B cell (primary cell): ENCODE measurements at regions not wholly inside any gene's neighbourhood (a gene's known extent, or its start where the extent isn't known, plus 50 kb on each side); places are given as distances from the start of the nearest gene placed in this dataset.

Source experiments
- ATAC-seq: fragments of 200-7000 bp; cut with Tn5 transposase; one replicate; pipeline ENCODE4 v1.10.0; 2021; ENCODE audit warnings: low read depth, mild to moderate bottlenecking, moderate number of reproducible peaks, moderate library complexity
- CTCF ChIA-PET: fragments of 350-600 bp; sonication (Branson Sonifier 250); formaldehyde crosslinking; loops from one replicate; lab custom pipeline; 2021; ENCODE audit warnings: antibody characterized with exemption, inconsistent platforms; lab: Charles Lee
- POLR2A ChIA-PET: fragments of 350-600 bp; sonication (Branson Sonifier 250); formaldehyde crosslinking; loops from one replicate; lab custom pipeline; 2021; ENCODE audit warnings: antibody characterized with exemption; lab: Charles Lee
- DNase-seq: peaks from one replicate; pipeline ENCODE4 v3.0.0; 2013
- H2AFZ ChIP-seq: 2 replicates; pipeline ENCODE4 v1.6.1; 2012; ENCODE audit warnings: mild to moderate bottlenecking, low read depth, low read length; ENCODE audit not compliant: insufficient read depth, poor library complexity, severe bottlenecking
- H3K27ac ChIP-seq, 2 donors: 1 replicate in 1 of 2; 2 replicates in 1 of 2; pipeline ENCODE4 v1.5.1; 2012 to 2013; ENCODE audit warnings: low read length in 2 of 2, mild to moderate bottlenecking in 2 of 2, moderate library complexity in 1 of 2
- H3K27me3 ChIP-seq, 4 experiments: fragments of 200-600 bp in 1 of 4; sonication (generic) in 1 of 4; replicated peaks in 1 of 4; 1 replicate in 2 of 4; 2 replicates in 2 of 4; pipeline versions ENCODE4 v1.6.1 to v1.7.0; 2013 to 2016; ENCODE audit warnings: low read length in 3 of 4, mild to moderate bottlenecking in 2 of 4, mixed read lengths in 1 of 4, moderate library complexity in 1 of 4; ENCODE audit not compliant: insufficient read depth in 4 of 4, control insufficient read depth in 3 of 4; ENCODE audit errors: control extremely low read depth in 1 of 4
- H3K36me3 ChIP-seq, 2 experiments: replicated peaks in 1 of 2; 1 replicate in 1 of 2; 2 replicates in 1 of 2; pipeline versions ENCODE4 v1.6.1 to v1.7.1; 2013; ENCODE audit warnings: low read length in 1 of 2; ENCODE audit not compliant: insufficient read depth in 2 of 2, control insufficient read depth in 1 of 2; ENCODE audit errors: control extremely low read depth in 1 of 2, extremely low read depth in 1 of 2
- H3K4me1 ChIP-seq, 2 donors: fragments of 200-600 bp in 1 of 2; sonication (generic) in 1 of 2; 1 replicate in 1 of 2; 2 replicates in 1 of 2; pipeline versions ENCODE4 v1.5.1 to v1.6.1; 2013 to 2017; ENCODE audit warnings: low read length in 2 of 2; ENCODE audit not compliant: control insufficient read depth in 2 of 2, insufficient read depth in 2 of 2
- H3K4me2 ChIP-seq: replicated peaks from 2 replicates; pipeline ENCODE3; 2012; ENCODE audit warnings: mild to moderate bottlenecking, low read depth, low read length; ENCODE audit not compliant: poor library complexity, severe bottlenecking
- H3K4me3 ChIP-seq, 5 experiments: fragments of 200-600 bp in 1 of 5; sonication (generic) in 1 of 5; 1 replicate in 3 of 5; 2 replicates in 2 of 5; pipeline versions ENCODE4 v1.5.1 to v1.7.0; 2011 to 2016; ENCODE audit warnings: low read length in 4 of 5, mild to moderate bottlenecking in 4 of 5, low read depth in 2 of 5, control low read depth in 1 of 5, moderate library complexity in 1 of 5; ENCODE audit not compliant: insufficient read depth in 1 of 5; ENCODE audit errors: control extremely low read depth in 1 of 5, extremely low read depth in 1 of 5
- H3K79me2 ChIP-seq: fragments of 200-600 bp; sonication (generic); one replicate; pipeline ENCODE4 v1.6.0; 2016; ENCODE audit warnings: low read length; ENCODE audit not compliant: control insufficient read depth, insufficient read depth
- H3K9ac ChIP-seq: fragments of 200-600 bp; sonication (generic); 2 replicates; pipeline ENCODE4 v1.6.1; 2017; ENCODE audit warnings: mild to moderate bottlenecking, low read length, moderate library complexity
- H3K9me3 ChIP-seq, 3 donors: one replicate each; pipeline versions ENCODE4 v1.6.1 to v1.7.1; 2013; ENCODE audit warnings: low read length in 2 of 3; ENCODE audit not compliant: control insufficient read depth in 2 of 3, insufficient read depth in 1 of 3; ENCODE audit errors: control extremely low read depth in 1 of 3
- H4K20me1 ChIP-seq: 2 replicates; pipeline ENCODE4 v1.6.0; 2012; ENCODE audit warnings: mild to moderate bottlenecking, low read length; ENCODE audit not compliant: insufficient read depth, control insufficient read depth, poor library complexity, severe bottlenecking
- H3K27ac Mint-ChIP-seq: one replicate; pipeline ENCODE4 v1.8.0; 2021; ENCODE audit warnings: mixed read lengths
- H3K27me3 Mint-ChIP-seq: one replicate; pipeline ENCODE4 v1.8.0; 2021; ENCODE audit warnings: mixed read lengths
- H3K4me1 Mint-ChIP-seq: one replicate; pipeline ENCODE4 v1.8.0; 2021; ENCODE audit warnings: mixed read lengths
- H3K4me3 Mint-ChIP-seq: one replicate; pipeline ENCODE4 v1.8.0; 2021; ENCODE audit warnings: mixed read lengths
- H3K9me3 Mint-ChIP-seq: one replicate; pipeline ENCODE4 v1.8.0; 2022; ENCODE audit warnings: mixed read lengths; ENCODE audit not compliant: insufficient read depth
- CTCF ChIP-seq: fragments of 200-600 bp; IDR thresholded peaks from one replicate; pipeline ENCODE4 v1.8.0; 2022; ENCODE audit warnings: antibody characterized with exemption, mild to moderate bottlenecking
- EZH2 ChIP-seq: IDR thresholded peaks from 2 replicates; pipeline ENCODE4 v1.6.1; 2012; ENCODE audit warnings: borderline replicate concordance, low read depth, mild to moderate bottlenecking, moderate library complexity, low read length; ENCODE audit not compliant: insufficient read depth, poor library complexity, severe bottlenecking
- WGBS: methylation state at CpG from one replicate; pipeline ENCODE4 v1.1.5; 2013; ENCODE audit warnings: missing lambda C conversion rate; ENCODE audit not compliant: insufficient coverage; 5-methylcytosine and 5-hydroxymethylcytosine counted together
- intact Hi-C: fragments of 100-400 bp; cut with micrococcal nuclease; formaldehyde crosslinking; loops from one replicate; pipeline ENCODE4 v1.10.0; 2022

GRCh38 chr12:13727707-13728195 is 253.7 kb downstream of the GRIN2B start:
- WGBS: no CpG with 5 or more reads among the region's 1 CpG
- Mint-ChIP-seq H3K27me3 (peaks cover 47% of the 10 kb centered on the region), H3K4me3 (no peak overlapping the region), H3K4me1 (no peaks in the 10 kb centered on the region), H3K27ac (no peak overlapping the region), H3K9me3 (no peaks in the 10 kb centered on the region)
- Histone ChIP-seq H4K20me1 (no peaks in the 10 kb centered on the region), H3K9me3 (no peaks in the 10 kb centered on the region), H3K27me3 (peaks cover 0 to 15% (median 8%) of the 10 kb centered on the region in 4 experiments), H3K36me3 (no peaks in the 10 kb centered on the region), H3K4me2 (no peak overlapping the region), H3K79me2 (no peaks in the 10 kb centered on the region), H3K4me3 (no peak overlapping the region), H3K9ac (no peak overlapping the region), H3K27ac (no peak overlapping the region), H3K4me1 (no peaks in the 10 kb centered on the region), H2AFZ (no peak overlapping the region)
- TF ChIP-seq CTCF: no peak
- TF ChIP-seq EZH2: no peak
- ChIA-PET POLR2A (no interaction called here), CTCF (no interaction called here)
- intact Hi-C loops: no loop called here
- ATAC-seq (no peak), DNase-seq (no peak)

- no peak overlapping the region for H2AFZ ChIP-seq
- ATAC-seq (no peak), DNase-seq (no peak)
- Mint-ChIP-seq H3K9me3 (no peaks in the 10 kb centered on the region), H3K27me3 (peaks cover 51% of the 10 kb centered on the region), H3K4me1 (no peaks in the 10 kb centered on the region), H3K4me3 (no peak overlapping the region), H3K27ac (no peak overlapping the region)
- no peak overlapping the region for H3K4me2 ChIP-seq
- WGBS: 86% methylated on average over 1 of the region's 1 CpG
- no peaks in the 10 kb centered on the region for H3K79me2 ChIP-seq
- H3K27me3 ChIP-seq: peaks cover 0 to 15% (median 8%) of the 10 kb centered on the region in 4 experiments
- H3K4me1 ChIP-seq: no peaks in the 10 kb centered on the region
- H3K9ac ChIP-seq: no peak overlapping the region
- H4K20me1 ChIP-seq: no peaks in the 10 kb centered on the region
- H3K36me3 ChIP-seq: no peaks in the 10 kb centered on the region
- CTCF ChIA-PET: no interaction called here
- intact Hi-C loops: no loop called here
- no peak for TF ChIP-seq EZH2
- no peak for TF ChIP-seq CTCF
- H3K4me3 ChIP-seq: no peak overlapping the region
- H3K27ac ChIP-seq: no peak overlapping the region
- POLR2A ChIA-PET: no interaction called here
- H3K9me3 ChIP-seq: no peaks in the 10 kb centered on the region
Observed at GRCh38 chr12:13725049-13725448, 256.4 kb downstream of the GRIN2B start.
